GM13977 (cell line): ENCODE measurements at regions not wholly inside any gene's neighbourhood (a gene's known extent, or its start where the extent isn't known, plus 50 kb on each side); places are given as distances from the start of the nearest gene placed in this dataset.
"Not testable (repeated sequence)": the region's sequence is repeated elsewhere in the genome, so short reads cannot be mapped to it uniquely, and the experiment has no call there.

ENCODE experiments used
- DNase-seq: peaks from one replicate; pipeline ENCODE4 v3.0.0; 2012; ENCODE audit warnings: low spot score
- in situ Hi-C: fragments of 300-500 bp; cut with MboI; formaldehyde crosslinking; loops from one replicate; pipeline ENCODE4 v1.12.0; 2022; ENCODE audit warnings: low sequenced_read_pairs, low pct_unique_long_range_greater_than_20kb, mixed read lengths, inconsistent platforms; ENCODE audit not compliant: unreplicated experiment
- TF ChIP-seq, protein P1 (sequence below): IDR thresholded peaks from 2 replicates; pipeline ENCODE4 v1.5.1; 2012; ENCODE audit warnings: mild to moderate bottlenecking, control low read depth; ENCODE audit not compliant: insufficient read depth; ENCODE audit errors: extremely low read depth, missing control alignments

DNA sequence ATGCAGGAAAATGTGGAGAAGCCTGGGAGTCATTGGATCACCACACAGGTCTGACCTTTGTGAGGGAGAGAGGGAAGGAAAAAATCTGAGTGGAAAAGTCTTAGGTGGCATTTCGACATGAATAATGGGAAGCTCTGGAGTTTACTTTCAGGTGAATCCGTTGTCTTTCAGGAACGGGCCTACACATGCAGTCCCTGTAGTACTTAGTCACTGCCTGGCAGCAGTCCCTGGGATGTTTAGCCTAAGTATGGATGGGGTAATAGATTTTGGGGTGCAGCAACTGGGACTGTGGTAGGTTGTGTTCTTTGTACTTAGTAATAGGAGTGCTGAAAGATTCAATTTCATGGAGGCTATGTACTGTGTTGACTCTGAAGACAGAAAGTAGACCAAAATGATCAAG lies 227.5 kb upstream of the EPHA3 start:
- TF ChIP-seq, protein P1, sequence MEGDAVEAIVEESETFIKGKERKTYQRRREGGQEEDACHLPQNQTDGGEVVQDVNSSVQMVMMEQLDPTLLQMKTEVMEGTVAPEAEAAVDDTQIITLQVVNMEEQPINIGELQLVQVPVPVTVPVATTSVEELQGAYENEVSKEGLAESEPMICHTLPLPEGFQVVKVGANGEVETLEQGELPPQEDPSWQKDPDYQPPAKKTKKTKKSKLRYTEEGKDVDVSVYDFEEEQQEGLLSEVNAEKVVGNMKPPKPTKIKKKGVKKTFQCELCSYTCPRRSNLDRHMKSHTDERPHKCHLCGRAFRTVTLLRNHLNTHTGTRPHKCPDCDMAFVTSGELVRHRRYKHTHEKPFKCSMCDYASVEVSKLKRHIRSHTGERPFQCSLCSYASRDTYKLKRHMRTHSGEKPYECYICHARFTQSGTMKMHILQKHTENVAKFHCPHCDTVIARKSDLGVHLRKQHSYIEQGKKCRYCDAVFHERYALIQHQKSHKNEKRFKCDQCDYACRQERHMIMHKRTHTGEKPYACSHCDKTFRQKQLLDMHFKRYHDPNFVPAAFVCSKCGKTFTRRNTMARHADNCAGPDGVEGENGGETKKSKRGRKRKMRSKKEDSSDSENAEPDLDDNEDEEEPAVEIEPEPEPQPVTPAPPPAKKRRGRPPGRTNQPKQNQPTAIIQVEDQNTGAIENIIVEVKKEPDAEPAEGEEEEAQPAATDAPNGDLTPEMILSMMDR = no peak
- DNase-seq = no peak
- in situ Hi-C loops = no loop called here

DNA sequence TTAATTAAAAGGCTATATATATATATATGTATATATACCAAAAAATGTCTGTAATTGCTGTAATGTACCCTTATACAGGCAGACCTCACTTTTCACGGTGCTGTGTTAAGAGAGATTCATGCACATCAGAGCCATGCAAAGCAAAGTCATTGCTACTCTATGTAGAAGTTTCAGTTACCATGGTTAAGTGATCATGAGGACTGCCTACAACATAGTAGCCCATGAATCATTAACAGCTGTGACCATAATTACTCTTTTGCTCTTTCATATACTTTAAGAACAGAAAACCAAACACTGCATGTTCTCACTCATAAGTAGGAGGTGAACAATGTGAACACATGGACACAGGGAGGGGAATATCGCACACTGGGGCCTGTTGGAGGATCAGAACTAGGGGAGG lies 225.3 kb upstream of the EPHA3 start:
- no peak for DNase-seq
- in situ Hi-C loops = no loop called here
- TF ChIP-seq, protein P1 = no peak

DNA sequence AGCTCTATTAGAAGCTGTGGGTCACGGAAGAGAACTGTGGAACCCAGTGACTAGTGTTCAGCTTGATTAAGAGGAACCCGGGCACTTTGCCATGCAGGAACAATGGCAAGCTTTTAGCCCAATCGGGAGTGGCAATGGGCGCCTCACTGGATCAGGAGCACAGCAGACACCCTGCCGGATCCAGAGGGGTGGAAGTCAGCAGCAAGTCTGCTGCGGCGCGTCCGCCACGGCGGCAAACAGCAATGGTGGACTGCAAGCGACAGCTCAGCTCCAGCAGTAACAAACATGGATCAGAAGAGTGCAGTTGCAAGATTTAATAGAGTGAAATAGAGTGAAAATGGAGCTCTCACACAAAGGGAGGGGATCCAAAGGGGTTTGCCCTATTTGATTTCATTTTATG lies 220.8 kb upstream of the EPHA3 start:
- DNase-seq, in situ Hi-C loops: not testable (repeated sequence)

DNA sequence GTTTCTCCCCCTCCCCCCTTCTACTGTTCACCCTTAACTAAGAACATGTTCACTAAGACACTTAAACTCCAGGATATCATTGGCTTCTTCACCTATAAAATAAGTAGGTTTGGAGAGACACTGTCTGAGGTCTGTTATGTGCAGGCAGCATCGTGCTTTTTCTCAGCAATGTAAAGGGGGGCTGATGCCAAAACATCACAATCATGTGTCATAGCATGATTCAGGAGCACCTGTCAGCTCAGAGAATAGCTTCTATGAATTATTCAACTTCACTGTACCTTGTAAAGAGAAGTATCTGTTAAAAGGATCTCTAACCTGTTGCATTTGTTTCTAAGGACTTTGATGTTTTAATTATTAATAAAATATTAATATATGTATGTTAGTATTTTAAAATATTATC lies 211.4 kb upstream of the EPHA3 start:
- DNase-seq = no peak
- TF ChIP-seq, protein P1 = no peak
- in situ Hi-C loops = no loop called here

DNA sequence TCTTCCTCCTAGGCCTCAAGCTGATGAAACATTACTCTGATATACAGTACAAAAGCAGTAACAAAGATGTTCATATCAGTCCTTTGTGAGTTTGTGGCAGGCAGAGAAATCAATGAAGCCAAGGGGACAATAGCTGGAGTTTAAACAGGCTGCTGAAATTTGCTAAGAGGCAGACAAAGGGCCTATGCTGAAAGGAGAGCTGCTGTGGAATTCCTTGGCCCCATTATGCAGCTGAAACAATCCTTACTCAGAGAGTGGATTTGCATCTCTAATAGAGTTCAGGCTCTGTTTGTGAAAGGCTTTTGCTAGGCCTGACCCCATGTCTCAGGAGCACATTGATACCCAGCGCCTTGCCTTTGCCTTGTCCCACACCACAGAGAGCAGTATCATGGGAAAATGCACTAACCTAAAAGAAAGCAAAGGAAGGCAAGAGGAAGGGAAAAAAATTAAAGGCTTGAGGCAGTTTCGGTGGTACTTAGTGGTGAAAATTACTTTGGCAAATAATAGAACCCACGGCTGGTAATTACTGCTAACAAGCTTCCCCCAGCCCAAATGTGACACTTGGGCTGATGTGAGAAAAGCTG lies 195.0 kb upstream of the EPHA3 start:
- in situ Hi-C loops = no loop called here
- no peak for DNase-seq
- TF ChIP-seq, protein P1 = no peak

DNA sequence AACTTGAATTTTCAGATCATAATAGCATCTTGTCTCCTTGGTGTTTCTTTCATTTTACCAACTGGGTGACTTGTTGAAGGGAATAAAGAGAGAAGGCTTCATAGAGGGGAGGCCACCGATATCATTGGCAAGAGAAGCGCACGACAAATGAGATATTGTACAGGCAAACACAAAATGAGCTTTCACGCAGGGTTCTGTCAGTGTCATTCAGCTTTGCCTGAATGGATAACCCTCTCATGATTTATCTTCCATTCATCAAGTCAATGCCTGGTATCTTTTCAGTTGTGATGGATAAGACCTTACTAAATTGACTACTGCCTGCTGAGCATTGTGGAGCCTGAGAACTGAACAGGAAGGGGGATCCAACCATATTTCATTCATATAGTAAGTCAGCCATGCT lies 188.6 kb upstream of the EPHA3 start:
- no peak for DNase-seq
- TF ChIP-seq, protein P1 = no peak
- in situ Hi-C loops = no loop called here

DNA sequence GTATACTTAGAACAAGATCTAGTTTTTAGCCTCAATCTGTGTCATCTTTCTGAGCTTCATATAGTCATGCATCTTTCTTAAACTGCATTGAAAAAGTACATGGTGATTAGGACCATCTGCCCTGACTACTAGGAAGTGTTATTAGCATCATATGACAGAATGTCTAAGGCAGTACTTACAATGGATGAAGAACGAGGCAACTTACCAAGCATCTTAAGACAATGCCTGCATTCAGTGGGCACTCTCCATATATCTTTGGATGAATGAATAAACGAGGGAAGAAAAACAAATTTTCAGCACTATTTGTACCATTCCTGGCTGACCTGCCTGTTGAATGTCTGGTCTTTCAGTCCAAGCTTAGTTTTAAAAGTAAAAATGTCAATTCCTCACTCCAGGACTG lies 185.4 kb upstream of the EPHA3 start:
- in situ Hi-C loops = no loop called here

More for the DNA sequence above, 185.4 kb upstream of the EPHA3 start:
- TF ChIP-seq, protein P1 = no peak
- no peak for DNase-seq
